ENCODE measurements at regions not wholly inside any gene's neighbourhood (a gene's known extent, or its start where the extent isn't known, plus 50 kb on each side); places are given as distances from the start of the nearest gene placed in this dataset.

DNA sequence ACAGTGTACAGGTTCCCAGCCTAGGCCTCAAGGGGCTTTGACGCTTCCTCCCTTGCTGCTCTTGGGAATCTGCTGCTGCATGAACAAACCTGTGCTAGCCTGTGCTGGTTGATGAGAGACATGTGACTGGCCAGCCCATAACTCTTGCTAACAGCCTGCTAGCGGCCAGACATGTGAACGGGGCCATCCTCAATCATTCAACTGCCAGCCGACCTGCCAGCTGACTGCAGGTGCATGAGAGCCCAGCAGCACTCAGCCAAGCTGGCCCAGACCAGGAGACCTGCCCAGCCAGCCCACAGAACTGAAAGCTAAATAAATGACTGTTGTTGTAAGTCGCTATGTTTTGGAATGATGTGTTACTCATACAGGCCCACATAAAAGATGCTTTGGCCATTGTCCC is 82.4 kb upstream of the DLG1 start:
- TF ChIP-seq, protein P1, sequence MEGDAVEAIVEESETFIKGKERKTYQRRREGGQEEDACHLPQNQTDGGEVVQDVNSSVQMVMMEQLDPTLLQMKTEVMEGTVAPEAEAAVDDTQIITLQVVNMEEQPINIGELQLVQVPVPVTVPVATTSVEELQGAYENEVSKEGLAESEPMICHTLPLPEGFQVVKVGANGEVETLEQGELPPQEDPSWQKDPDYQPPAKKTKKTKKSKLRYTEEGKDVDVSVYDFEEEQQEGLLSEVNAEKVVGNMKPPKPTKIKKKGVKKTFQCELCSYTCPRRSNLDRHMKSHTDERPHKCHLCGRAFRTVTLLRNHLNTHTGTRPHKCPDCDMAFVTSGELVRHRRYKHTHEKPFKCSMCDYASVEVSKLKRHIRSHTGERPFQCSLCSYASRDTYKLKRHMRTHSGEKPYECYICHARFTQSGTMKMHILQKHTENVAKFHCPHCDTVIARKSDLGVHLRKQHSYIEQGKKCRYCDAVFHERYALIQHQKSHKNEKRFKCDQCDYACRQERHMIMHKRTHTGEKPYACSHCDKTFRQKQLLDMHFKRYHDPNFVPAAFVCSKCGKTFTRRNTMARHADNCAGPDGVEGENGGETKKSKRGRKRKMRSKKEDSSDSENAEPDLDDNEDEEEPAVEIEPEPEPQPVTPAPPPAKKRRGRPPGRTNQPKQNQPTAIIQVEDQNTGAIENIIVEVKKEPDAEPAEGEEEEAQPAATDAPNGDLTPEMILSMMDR (conservative IDR thresholded peaks at IDR 0.05 in 1 of 2, IDR thresholded peaks at IDR 0.05 in 1 of 2; ENCODE audit: extremely low read depth in 1 of 2, insufficient read depth in 1 of 2, low read depth in 1 of 2, low read length in 2 of 2): no peak
- no peak for TF ChIP-seq EZH2 (IDR thresholded peaks at IDR 0.05; ENCODE audit: borderline replicate concordance, low read length)
